Subcutaneous abdominal adipose tissue (tissue), 5 donors: ENCODE measurements at regions not wholly inside any gene's neighbourhood (a gene's known extent, or its start where the extent isn't known, plus 50 kb on each side); places are given as distances from the start of the nearest gene placed in this dataset.

Experiments used
- H3K27ac ChIP-seq: one replicate; pipeline ENCODE4 v1.7.0; 2013; ENCODE audit warnings: low read depth, mild to moderate bottlenecking, inconsistent platforms, low read length, moderate library complexity
- H3K27me3 ChIP-seq, 5 donors: one replicate each; pipeline ENCODE4 v1.7.0; 2013; ENCODE audit warnings: low read length in 5 of 5, inconsistent platforms in 1 of 5; ENCODE audit not compliant: control insufficient read depth in 5 of 5, insufficient read depth in 4 of 5
- H3K36me3 ChIP-seq, 5 donors: one replicate each; pipeline ENCODE4 v1.7.0; 2013; ENCODE audit warnings: low read length in 5 of 5; ENCODE audit not compliant: control insufficient read depth in 5 of 5, insufficient read depth in 5 of 5
- H3K4me1 ChIP-seq, 5 donors: one replicate each; pipeline ENCODE4 v1.7.0; 2013; ENCODE audit warnings: low read length in 5 of 5, mild to moderate bottlenecking in 3 of 5, moderate library complexity in 1 of 5; ENCODE audit not compliant: control insufficient read depth in 5 of 5, insufficient read depth in 5 of 5
- H3K4me3 ChIP-seq, 5 donors: one replicate each; pipeline ENCODE4 v1.7.0; 2013; ENCODE audit warnings: low read length in 5 of 5, low read depth in 1 of 5
- H3K9ac ChIP-seq, 5 donors: one replicate each; pipeline ENCODE4 v1.7.0; 2013; ENCODE audit warnings: low read length in 5 of 5, mild to moderate bottlenecking in 4 of 5, moderate library complexity in 3 of 5
- H3K9me3 ChIP-seq, 5 donors: one replicate each; pipeline ENCODE4 v1.7.0; 2013; ENCODE audit warnings: low read length in 5 of 5; ENCODE audit not compliant: control insufficient read depth in 5 of 5
- donor health status: healthy.
- donor health status: healthy.
- donor health status: healthy.
- donor health status: healthy.
- donor health status: healthy.

DNA sequence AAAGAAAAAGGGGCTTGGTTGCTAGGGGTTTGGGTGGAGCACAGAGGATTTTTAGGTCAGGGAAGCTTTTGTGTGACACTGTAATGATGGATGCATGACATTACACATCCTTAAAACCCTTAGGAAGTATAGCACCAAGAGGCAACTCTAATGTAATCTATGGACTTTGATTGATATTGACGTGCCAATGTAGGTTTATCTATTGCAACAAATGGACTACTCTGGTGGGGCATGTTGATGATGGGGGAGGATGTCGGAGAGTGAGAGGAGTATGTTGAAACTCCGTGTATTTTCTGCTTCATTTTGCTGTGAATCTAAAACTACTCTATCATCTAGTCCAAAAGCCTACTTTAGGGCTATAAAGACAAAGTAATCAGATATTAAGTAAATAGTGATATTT lies 72.3 kb upstream of the PAX6 start:
- no peaks in the 10 kb centered on the region for H3K9me3 ChIP-seq
- H3K27me3 ChIP-seq = peaks cover 0 to 20% (median 9%) of the 10 kb centered on the region in 5 donors
- H3K36me3 ChIP-seq = no peaks in the 10 kb centered on the region
- no peak overlapping the region for H3K27ac ChIP-seq
- H3K4me1 ChIP-seq = no peaks in the 10 kb centered on the region
- H3K4me3 ChIP-seq = no peak overlapping the region
- H3K9ac ChIP-seq = no peak overlapping the region

DNA sequence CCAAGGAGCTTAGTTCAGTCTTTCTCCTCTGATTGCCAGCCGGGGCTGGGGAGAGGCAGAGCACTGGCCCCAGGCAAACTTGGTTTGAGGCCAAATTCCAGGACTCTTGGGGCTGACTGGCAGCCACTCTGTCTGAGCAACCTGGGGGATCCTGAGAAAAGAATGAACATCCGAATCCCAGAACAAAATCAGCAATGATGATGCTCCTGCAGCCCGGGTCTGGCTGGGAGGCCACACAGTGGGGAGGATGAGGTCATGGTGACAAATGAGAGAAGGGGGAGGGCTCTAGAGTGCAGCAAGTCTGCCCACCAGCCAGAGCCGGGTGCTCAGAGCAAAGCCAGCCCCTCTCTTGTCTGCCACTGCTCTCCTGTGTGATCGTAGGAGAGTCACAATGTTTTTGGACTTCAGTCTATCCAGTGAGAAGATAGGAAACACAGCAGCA lies 71.8 kb upstream of the PAX6 start:
- Histone ChIP-seq H3K27ac (no peak overlapping the region), H3K9ac (no peak overlapping the region), H3K4me3 (no peak overlapping the region), H3K4me1 (no peaks in the 10 kb centered on the region), H3K27me3 (peaks cover 0 to 20% (median 9%) of the 10 kb centered on the region in 5 donors), H3K9me3 (no peaks in the 10 kb centered on the region), H3K36me3 (no peaks in the 10 kb centered on the region)

DNA sequence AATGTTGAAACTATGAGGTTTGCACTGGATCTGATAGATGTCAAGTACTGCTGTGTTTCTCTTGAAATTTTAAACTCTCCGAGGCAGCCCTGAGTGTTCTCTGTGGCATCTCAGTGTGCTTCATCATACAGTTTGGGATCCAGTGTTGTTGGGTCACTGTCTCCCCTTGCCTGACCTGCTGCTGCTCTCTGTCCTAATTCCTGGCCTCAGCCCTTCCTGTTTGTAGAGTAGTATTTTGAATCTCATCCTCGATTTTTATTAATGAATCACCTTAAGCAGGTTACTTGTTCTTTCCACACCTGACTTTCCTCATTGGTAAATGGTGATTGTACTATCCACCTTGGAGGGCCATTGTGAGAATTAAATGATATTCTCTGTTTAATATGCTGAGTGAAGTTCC lies 70.7 kb upstream of the PAX6 start:
- H3K36me3 ChIP-seq = no peaks in the 10 kb centered on the region
- H3K4me3 ChIP-seq = no peak overlapping the region
- H3K9me3 ChIP-seq = no peaks in the 10 kb centered on the region
- H3K9ac ChIP-seq = no peak overlapping the region
- peaks cover 0 to 20% (median 9%) of the 10 kb centered on the region in 5 donors for H3K27me3 ChIP-seq
- no peak overlapping the region for H3K27ac ChIP-seq
- H3K4me1 ChIP-seq = no peaks in the 10 kb centered on the region

DNA sequence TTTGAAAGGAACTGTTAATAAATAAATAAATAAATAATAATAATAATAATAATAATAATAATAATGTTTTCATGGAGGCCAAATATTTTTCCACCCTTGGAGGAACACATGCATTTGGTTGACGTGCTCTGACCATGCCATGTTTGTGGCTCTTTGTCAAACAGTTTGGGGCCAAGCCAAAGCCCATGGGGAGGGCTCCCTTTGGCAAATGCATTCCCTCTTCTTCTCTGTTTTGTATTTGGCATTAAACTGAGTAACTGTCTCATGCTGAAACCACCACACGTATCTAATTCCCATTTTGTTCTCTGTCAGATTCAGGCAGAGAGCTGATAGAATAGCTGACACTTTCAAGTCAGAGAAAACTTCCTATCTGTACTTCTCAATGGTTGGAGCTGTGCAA lies 68.6 kb upstream of the PAX6 start:
- no peak overlapping the region for H3K27ac ChIP-seq
- peaks cover 0 to 13% (median 5%) of the 10 kb centered on the region in 5 donors for H3K27me3 ChIP-seq
- no peak overlapping the region for H3K4me3 ChIP-seq
- H3K9ac ChIP-seq = no peak overlapping the region
- H3K4me1 ChIP-seq = no peaks in the 10 kb centered on the region
- H3K36me3 ChIP-seq = no peaks in the 10 kb centered on the region
- no peaks in the 10 kb centered on the region for H3K9me3 ChIP-seq

DNA sequence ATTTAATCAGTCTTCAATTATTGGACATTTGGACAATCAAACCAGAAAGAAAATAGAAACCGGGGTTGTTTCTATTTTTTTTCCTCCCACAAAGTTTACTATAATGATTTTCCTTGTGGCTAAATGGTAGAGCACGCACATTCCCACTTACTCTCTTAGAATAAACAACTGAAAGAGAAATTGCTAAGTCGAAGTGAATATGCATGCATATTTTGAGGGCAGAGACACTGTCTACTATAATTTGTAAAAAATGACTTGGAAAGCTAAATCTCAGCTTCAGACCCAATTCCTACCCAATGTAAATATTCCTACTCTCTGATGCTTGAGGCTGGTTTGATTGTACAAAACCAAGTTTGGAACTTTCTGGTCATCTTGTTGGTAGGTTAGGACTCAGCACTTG lies 66.7 kb upstream of the PAX6 start:
- Histone ChIP-seq H3K27me3 (peaks cover 0 to 11% (median 5%) of the 10 kb centered on the region in 5 donors), H3K4me3 (no peak overlapping the region), H3K36me3 (no peaks in the 10 kb centered on the region), H3K9ac (no peak overlapping the region), H3K27ac (no peak overlapping the region), H3K4me1 (no peaks in the 10 kb centered on the region), H3K9me3 (no peaks in the 10 kb centered on the region)

DNA sequence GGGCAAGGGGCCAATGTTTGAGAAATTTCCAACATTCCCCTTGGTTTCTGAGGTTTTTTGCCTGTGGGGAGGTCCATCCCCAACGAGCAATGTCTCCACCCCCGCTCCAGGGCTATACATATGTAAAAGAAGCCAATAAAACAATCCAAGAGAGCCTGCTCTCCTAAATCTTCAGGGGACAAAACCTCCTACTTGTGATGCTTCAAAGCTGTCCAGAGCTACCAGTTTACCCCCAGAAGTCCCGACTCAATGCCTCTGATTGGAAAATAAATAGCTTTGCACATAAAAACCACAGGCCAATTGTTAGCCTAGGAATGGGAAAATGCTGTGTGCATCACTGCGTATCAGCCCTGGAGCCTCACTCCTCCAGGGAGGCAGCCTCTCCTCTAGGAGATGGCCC lies 66.0 kb upstream of the PAX6 start:
- Histone ChIP-seq H3K27me3 (peaks cover 0 to 10% (median 3%) of the 10 kb centered on the region in 5 donors), H3K27ac (no peak overlapping the region), H3K4me3 (no peak overlapping the region), H3K9me3 (no peaks in the 10 kb centered on the region), H3K4me1 (no peaks in the 10 kb centered on the region), H3K36me3 (no peaks in the 10 kb centered on the region), H3K9ac (no peak overlapping the region)

DNA sequence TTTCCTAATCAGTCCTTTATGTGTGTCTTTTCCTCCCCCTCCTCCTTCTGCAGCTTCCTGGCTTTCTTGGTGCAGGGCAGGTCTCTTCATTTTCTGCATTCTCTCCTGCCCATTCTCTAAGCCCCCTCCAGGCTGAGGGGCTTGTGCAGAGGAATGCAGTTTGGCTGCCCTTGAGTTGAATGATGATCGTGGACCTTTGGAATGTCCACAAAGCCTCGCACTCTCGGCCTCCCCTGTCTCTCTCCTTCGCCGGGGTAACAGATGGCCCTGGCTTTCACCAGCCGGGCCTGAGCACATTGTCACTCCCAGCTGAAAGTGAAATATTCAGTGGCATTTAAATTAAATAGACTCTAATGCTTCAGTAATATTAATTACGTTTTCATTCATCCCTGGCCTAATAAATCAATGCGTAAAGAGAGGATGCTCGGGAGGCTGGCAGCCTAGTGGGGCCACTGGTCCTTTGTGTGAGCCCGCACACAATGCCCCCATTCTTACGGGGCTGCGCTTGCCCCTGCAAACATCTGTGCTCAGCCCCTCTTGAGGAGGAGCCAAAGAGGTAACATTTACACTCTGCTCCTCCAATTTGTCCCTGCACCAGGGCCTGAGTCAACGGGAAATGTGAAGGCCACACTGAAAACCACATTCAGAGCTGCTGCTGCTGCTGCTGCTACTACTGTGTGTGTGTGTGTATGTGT lies 64.9 kb upstream of the PAX6 start:
- no peaks in the 10 kb centered on the region for H3K36me3 ChIP-seq
- peaks cover 0 to 2% (median 0%) of the 10 kb centered on the region in 5 donors for H3K4me1 ChIP-seq
- H3K27ac ChIP-seq = no peak overlapping the region
- no peaks in the 10 kb centered on the region for H3K9me3 ChIP-seq
- no peak overlapping the region for H3K9ac ChIP-seq
- H3K4me3 ChIP-seq = no peak overlapping the region
- peaks cover 0 to 15% (median 10%) of the 10 kb centered on the region in 5 donors for H3K27me3 ChIP-seq

DNA sequence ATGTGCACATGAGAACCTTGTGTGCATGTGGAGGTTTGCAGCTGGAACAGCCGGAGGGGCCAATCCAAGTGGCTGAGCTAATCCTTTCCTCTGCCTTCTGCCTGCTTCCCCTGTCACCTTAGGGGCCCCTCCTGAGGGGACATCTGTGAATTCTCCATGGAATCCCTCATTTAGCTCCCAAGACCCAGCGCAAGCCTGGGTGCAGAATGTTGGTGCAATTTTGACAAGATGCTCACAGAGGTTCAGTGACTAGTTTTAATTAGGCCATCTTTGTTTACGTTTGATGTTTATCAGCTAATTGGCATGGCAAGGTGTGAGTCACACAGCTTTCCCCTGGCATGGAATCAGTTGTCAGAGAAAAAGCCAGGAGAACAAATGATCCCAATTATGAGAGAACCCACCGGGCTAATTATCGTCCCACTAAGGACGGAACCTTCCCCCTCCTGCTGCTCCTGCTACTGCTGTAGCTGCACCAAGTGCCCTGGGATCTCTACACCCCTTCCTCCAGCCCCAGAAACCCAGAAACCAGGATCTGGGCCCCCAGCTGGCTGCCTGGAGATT lies 63.6 kb upstream of the PAX6 start:
- no peaks in the 10 kb centered on the region for H3K9me3 ChIP-seq
- peaks cover 0 to 18% (median 11%) of the 10 kb centered on the region in 5 donors for H3K27me3 ChIP-seq
- peaks cover 0 to 3% (median 0%) of the 10 kb centered on the region in 5 donors for H3K4me1 ChIP-seq
- H3K4me3 ChIP-seq = no peak overlapping the region
- H3K36me3 ChIP-seq = no peaks in the 10 kb centered on the region
- no peak overlapping the region for H3K27ac ChIP-seq
- H3K9ac ChIP-seq = no peak overlapping the region

DNA sequence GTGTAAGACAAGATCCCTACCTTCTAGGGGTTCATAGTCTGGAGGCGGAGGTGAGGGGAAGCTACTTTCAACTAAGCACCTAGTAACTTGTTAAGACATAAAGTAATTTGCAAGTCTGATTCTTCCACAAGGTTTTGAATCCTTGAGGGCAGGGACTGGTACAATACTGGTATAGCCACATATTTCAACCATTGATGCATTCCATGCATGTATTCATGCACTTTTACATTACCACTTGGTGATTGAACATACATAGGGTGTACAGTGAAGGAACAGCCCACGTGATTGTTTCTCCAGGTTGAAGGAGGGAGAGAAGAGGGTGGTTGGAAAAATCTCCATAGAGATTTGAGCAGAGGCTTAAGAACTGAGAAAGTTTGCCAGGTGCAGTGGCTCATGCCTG lies 62.0 kb upstream of the PAX6 start:
- H3K36me3 ChIP-seq = no peaks in the 10 kb centered on the region
- peaks cover 0 to 3% (median 0%) of the 10 kb centered on the region in 5 donors for H3K4me1 ChIP-seq
- no peak overlapping the region for H3K9ac ChIP-seq
- H3K27me3 ChIP-seq = peaks cover 0 to 18% (median 14%) of the 10 kb centered on the region in 5 donors
- no peak overlapping the region for H3K4me3 ChIP-seq
- H3K9me3 ChIP-seq = no peaks in the 10 kb centered on the region
- H3K27ac ChIP-seq = no peak overlapping the region

DNA sequence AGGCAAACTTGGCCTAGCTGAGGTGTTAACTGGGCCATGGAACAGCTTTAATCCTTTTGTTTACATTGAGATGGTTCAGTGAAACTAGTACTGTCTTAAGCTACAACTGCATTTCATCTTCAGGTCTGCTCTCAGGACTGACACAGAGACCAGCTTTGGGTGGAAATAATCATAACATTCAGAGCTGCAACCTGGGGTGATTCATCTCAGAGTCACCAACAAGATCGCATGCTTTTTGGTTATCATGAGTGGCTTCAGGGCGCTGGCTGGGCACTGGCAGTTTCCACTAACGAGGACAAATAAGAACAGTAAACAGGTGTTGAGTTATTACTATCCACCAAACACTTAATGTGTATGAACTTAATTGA lies 60.9 kb upstream of the PAX6 start:
- no peaks in the 10 kb centered on the region for H3K36me3 ChIP-seq
- peaks cover 0 to 18% (median 14%) of the 10 kb centered on the region in 5 donors for H3K27me3 ChIP-seq
- peaks cover 0 to 3% (median 0%) of the 10 kb centered on the region in 5 donors for H3K4me1 ChIP-seq
- H3K27ac ChIP-seq = no peak overlapping the region
- H3K9me3 ChIP-seq = peaks cover 0 to 5% (median 2%) of the 10 kb centered on the region in 5 donors
- H3K9ac ChIP-seq = no peak overlapping the region
- H3K4me3 ChIP-seq = no peak overlapping the region
